ENCODE measurements at regions not wholly inside any gene's neighbourhood (a gene's known extent, or its start where the extent isn't known, plus 50 kb on each side); places are given as distances from the start of the nearest gene placed in this dataset.
A peak's percentile ranks its signal among the peaks of the same experiment; 100 is the strongest.
"Not testable (repeated sequence)": the region's sequence is repeated elsewhere in the genome, so short reads cannot be mapped to it uniquely, and the experiment has no call there.

DNA sequence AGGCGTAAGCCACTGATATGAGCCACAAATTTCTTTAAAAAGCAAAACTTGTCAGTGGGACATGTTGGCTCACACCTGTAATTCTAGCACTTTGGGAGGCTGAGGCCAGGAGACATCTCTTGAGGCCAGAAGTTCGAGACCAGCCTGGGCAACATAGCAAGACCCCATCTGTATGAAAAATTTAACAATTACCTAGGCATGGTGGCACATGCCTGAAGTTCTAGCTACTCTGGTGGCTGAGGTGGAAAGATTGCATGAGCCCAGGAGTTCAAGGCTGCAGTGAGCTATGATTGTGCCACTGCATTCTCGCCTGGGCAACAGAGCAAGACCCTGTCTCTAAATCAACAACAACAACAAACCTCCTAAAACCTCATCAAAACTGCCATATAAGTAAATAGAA, 147.6 kb upstream of the BARHL2 start:
- ChIA-PET CTCF (interaction anchor here (0.7 kb wide), 1 partner anchor 1334 kb away, joined by 4 read pairs; no protein-coding TSS in a partner anchor), POLR2A (no interaction called here)
- Mint-ChIP-seq H3K27me3 (peaks cover 0 to 6% (median 0%) of the 10 kb centered on the region in 5 donors), H3K9me3 (peaks cover 0 to 5% (median 2%) of the 10 kb centered on the region in 11 donors), H3K27ac (no peak overlapping the region), H3K4me3 (no peak overlapping the region), H3K36me3 (no peaks in the 10 kb centered on the region), H3K4me1 (no peaks in the 10 kb centered on the region)
- Histone ChIP-seq H3K4me1 (ENCODE audit: control insufficient read depth in 2 of 2, insufficient read depth in 2 of 2, low read length in 2 of 2) (no peaks in the 10 kb centered on the region), H3K27ac (ENCODE audit: low read depth, low read length) (no peak overlapping the region), H3K27me3 (ENCODE audit: control insufficient read depth in 2 of 2, insufficient read depth in 2 of 2, low read length in 2 of 2) (no peaks in the 10 kb centered on the region), H3K36me3 (ENCODE audit: control insufficient read depth in 2 of 3, insufficient read depth in 3 of 3, low read length in 3 of 3) (no peaks in the 10 kb centered on the region), H3K9me3 (ENCODE audit: control insufficient read depth in 2 of 3, low read length in 3 of 3) (no peaks in the 10 kb centered on the region), H3K4me3 (ENCODE audit: low read length) (no peak overlapping the region)
- intact Hi-C loops (cut with micrococcal nuclease), result no loop called here
- no peak for ATAC-seq
- DNase-seq, result no peak

- POLR2A ChIA-PET, result no interaction called here
- H3K9me3 Mint-ChIP-seq, result peaks cover 0 to 5% (median 0%) of the 10 kb centered on the region in 11 donors
- no peak overlapping the region for H3K27ac Mint-ChIP-seq
- intact Hi-C loops (cut with micrococcal nuclease), result no loop called here
- Histone ChIP-seq H3K4me1 (ENCODE audit: control insufficient read depth in 2 of 2, insufficient read depth in 2 of 2, low read length in 2 of 2) (no peaks in the 10 kb centered on the region), H3K4me3 (ENCODE audit: low read length) (no peak overlapping the region), H3K9me3 (ENCODE audit: control insufficient read depth in 2 of 3, low read length in 3 of 3) (no peaks in the 10 kb centered on the region), H3K36me3 (ENCODE audit: control insufficient read depth in 2 of 3, insufficient read depth in 3 of 3, low read length in 3 of 3) (no peaks in the 10 kb centered on the region), H3K27ac (ENCODE audit: low read depth, low read length) (no peak overlapping the region), H3K27me3 (ENCODE audit: control insufficient read depth in 2 of 2, insufficient read depth in 2 of 2, low read length in 2 of 2) (no peaks in the 10 kb centered on the region)
- ATAC-seq (no peak), DNase-seq (no peak)
- no peak overlapping the region for H3K4me3 Mint-ChIP-seq
- peaks cover 0 to 6% (median 3%) of the 10 kb centered on the region in 5 donors for H3K27me3 Mint-ChIP-seq
- H3K4me1 Mint-ChIP-seq, result no peaks in the 10 kb centered on the region
- CTCF ChIA-PET, result no interaction called here
- no peaks in the 10 kb centered on the region for H3K36me3 Mint-ChIP-seq
Measured at GRCh38 chr1:90862782-90863181, 145.7 kb upstream of the BARHL2 start.

DNA sequence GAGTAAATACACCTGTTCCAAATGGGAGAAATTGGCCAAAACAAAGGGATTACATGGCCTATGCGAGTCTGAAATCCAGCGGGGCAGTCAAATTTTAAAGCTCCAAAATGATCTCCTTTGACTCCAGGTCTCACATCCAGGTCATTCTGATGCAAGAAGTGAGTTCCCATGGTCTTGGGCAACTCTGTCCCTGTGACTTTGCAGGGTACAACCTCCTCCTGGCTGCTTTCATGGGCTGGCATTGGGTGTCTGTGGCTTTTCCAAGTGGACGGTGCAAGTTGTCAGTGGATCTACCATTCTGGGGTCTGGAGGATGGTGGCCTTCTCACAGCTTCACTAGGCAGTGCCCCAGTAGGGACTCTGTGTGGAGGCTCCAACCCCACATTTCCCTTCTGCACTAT, 144.3 kb upstream of the BARHL2 start:
- H3K9me3 ChIP-seq (ENCODE audit: control insufficient read depth in 2 of 3, low read length in 3 of 3); H3K27ac Mint-ChIP-seq; DNase-seq; H3K4me3 Mint-ChIP-seq; H3K4me1 Mint-ChIP-seq; H3K36me3 Mint-ChIP-seq; POLR2A ChIA-PET; H3K27ac ChIP-seq (ENCODE audit: low read depth, low read length); CTCF ChIA-PET; ATAC-seq; H3K36me3 ChIP-seq (ENCODE audit: control insufficient read depth in 2 of 3, insufficient read depth in 3 of 3, low read length in 3 of 3); H3K9me3 Mint-ChIP-seq; H3K4me1 ChIP-seq (ENCODE audit: control insufficient read depth in 2 of 2, insufficient read depth in 2 of 2, low read length in 2 of 2); H3K4me3 ChIP-seq (ENCODE audit: low read length); H3K27me3 ChIP-seq (ENCODE audit: control insufficient read depth in 2 of 2, insufficient read depth in 2 of 2, low read length in 2 of 2); intact Hi-C loops (cut with micrococcal nuclease): not testable (repeated sequence)
- peaks cover 6 to 19% (median 9%) of the 10 kb centered on the region in 5 donors for H3K27me3 Mint-ChIP-seq

DNA sequence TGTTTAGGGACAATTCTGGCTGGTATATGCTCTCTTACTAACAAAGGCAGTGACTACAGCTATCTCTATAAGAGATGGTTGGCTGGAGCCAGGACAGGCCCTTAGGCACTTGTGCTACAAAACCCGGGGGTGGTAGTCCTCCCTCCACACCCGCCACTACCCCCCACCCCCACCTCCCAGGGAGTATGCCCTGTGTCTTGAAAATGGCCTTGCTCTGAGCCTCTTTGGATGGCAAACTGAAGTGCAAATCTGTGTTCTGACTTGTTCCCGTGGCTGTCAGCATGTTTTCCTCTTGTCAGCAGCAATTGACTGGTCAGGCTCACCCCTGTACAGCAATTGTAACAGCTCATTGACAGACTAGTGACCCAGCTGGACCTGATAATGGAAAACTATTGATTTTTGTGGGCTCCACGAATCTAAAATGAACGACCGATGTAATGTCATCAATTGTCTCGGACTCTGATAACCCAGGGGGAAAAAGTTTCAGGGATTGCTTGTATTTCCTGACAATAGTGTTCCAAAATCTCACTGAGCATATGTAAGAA, 139.4 kb upstream of the BARHL2 start:
- H3K36me3 Mint-ChIP-seq, result no peaks in the 10 kb centered on the region
- H3K4me1 Mint-ChIP-seq, result peaks cover 0 to 9% (median 8%) of the 10 kb centered on the region in 7 donors
- Histone ChIP-seq H3K27me3 (ENCODE audit: control insufficient read depth in 2 of 2, insufficient read depth in 2 of 2, low read length in 2 of 2) (peaks cover 0 to 9% of the 10 kb centered on the region in 2 donors), H3K27ac (ENCODE audit: low read depth, low read length) (no peak overlapping the region), H3K36me3 (ENCODE audit: control insufficient read depth in 2 of 3, insufficient read depth in 3 of 3, low read length in 3 of 3) (no peaks in the 10 kb centered on the region), H3K4me3 (ENCODE audit: low read length) (no peak overlapping the region), H3K4me1 (ENCODE audit: control insufficient read depth in 2 of 2, insufficient read depth in 2 of 2, low read length in 2 of 2) (peaks cover 4% of the 10 kb centered on the region in 2 donors), H3K9me3 (ENCODE audit: control insufficient read depth in 2 of 3, low read length in 3 of 3) (no peaks in the 10 kb centered on the region)
- ATAC-seq (no peak), DNase-seq (no peak)
- ChIA-PET CTCF (no interaction called here), POLR2A (no interaction called here)
- no peak overlapping the region for H3K4me3 Mint-ChIP-seq
- peaks cover 0 to 5% (median 0%) of the 10 kb centered on the region in 11 donors for H3K9me3 Mint-ChIP-seq
- no peak overlapping the region for H3K27ac Mint-ChIP-seq
- intact Hi-C loops (cut with micrococcal nuclease), result no loop called here
- H3K27me3 Mint-ChIP-seq, result peaks cover 34 to 51% (median 42%) of the 10 kb centered on the region in 5 donors

DNA sequence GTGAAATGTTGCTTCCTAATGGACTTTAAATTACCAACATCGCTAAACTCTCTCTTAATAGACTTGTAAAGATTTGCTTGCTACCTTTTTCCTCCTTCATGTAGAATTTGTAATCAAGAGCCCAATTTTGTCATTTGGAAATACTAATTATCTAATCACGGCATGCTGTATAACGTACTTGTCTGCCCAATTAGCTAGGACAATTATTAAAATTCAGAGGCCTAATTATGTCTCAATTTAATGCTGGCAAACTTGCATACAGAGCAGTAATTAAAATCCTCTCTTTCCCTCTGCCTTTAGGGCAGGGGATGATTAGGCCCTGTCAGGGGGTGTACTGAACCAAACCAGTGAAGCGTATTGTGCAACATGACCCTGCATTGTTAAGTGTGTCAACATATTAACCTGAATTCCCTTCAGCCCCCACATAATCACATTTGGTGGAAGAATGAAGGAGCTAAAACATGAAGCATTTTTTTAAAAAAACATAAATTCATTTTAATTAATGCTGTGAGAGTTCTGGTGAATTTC, 137.4 kb upstream of the BARHL2 start:
- Histone ChIP-seq H3K4me1 (ENCODE audit: control insufficient read depth in 2 of 2, insufficient read depth in 2 of 2, low read length in 2 of 2) (peaks cover 4% of the 10 kb centered on the region in 2 donors), H3K27me3 (ENCODE audit: control insufficient read depth in 2 of 2, insufficient read depth in 2 of 2, low read length in 2 of 2) (peaks cover 0 to 9% of the 10 kb centered on the region in 2 donors), H3K36me3 (ENCODE audit: control insufficient read depth in 2 of 3, insufficient read depth in 3 of 3, low read length in 3 of 3) (no peaks in the 10 kb centered on the region), H3K9me3 (ENCODE audit: control insufficient read depth in 2 of 3, low read length in 3 of 3) (no peaks in the 10 kb centered on the region), H3K4me3 (ENCODE audit: low read length) (no peak overlapping the region), H3K27ac (ENCODE audit: low read depth, low read length) (no peak overlapping the region)
- ChIA-PET POLR2A (no interaction called here), CTCF (no interaction called here)
- peaks cover 45 to 64% (median 55%) of the 10 kb centered on the region in 5 donors for H3K27me3 Mint-ChIP-seq
- peak overlapping the region in 1 of 9 donors; percentile 10 for H3K27ac Mint-ChIP-seq
- ATAC-seq (no peak), DNase-seq (no peak)
- H3K4me1 Mint-ChIP-seq, result peaks cover 7 to 13% (median 10%) of the 10 kb centered on the region in 7 donors
- no peaks in the 10 kb centered on the region for H3K9me3 Mint-ChIP-seq
- intact Hi-C loops (cut with micrococcal nuclease), result loop anchor here in 1 of 2 donors (5.0 kb wide), 1 partner anchor 132 kb away; no protein-coding TSS in a partner anchor
- H3K36me3 Mint-ChIP-seq, result no peaks in the 10 kb centered on the region
- no peak overlapping the region for H3K4me3 Mint-ChIP-seq

DNA sequence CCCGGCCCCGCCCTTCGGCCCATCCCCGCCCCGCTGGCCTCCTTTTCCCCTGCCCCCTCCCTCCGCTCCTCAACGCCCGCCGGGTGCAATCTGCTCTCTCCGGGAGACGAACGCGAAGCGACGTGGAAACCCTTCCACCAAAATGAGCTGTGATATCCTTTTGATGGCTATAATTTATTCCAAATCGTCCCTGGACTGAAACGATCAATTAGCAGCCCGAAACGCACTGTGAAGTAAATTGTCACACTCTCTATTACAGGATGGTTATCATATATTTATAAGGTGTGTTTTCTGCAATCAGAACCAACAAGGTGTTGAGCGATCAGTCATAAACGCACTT, 134.6 kb upstream of the BARHL2 start:
- peaks cover 0 to 4% (median 0%) of the 10 kb centered on the region in 5 donors for H3K36me3 Mint-ChIP-seq
- ChIA-PET CTCF (interaction anchor here (1.1 kb wide), 2 partner anchors 18 to 313 kb away, joined by 3 to 4 read pairs; no protein-coding TSS in a partner anchor), POLR2A (no interaction called here)
- intact Hi-C loops (cut with micrococcal nuclease), result loop anchor here (2.0 to 5.0 kb wide), 2 partner anchors 129 to 171 kb away; partner anchors contain the start of gene ZNF644 (in 2 of the 2)
- no peak overlapping the region for H3K27ac ChIP-seq (ENCODE audit: low read depth, low read length)
- H3K4me3 Mint-ChIP-seq, result peak overlapping the region; percentile 64 to 86 (median 84)
- no peak overlapping the region for H3K27ac Mint-ChIP-seq
- peaks cover 7 to 13% (median 10%) of the 10 kb centered on the region in 7 donors for H3K4me1 Mint-ChIP-seq
- DNase-seq (no peak), ATAC-seq (no peak)
- no peaks in the 10 kb centered on the region for H3K9me3 ChIP-seq (ENCODE audit: control insufficient read depth in 2 of 3, low read length in 3 of 3)
- H3K9me3 Mint-ChIP-seq, result no peaks in the 10 kb centered on the region
- H3K36me3 ChIP-seq (ENCODE audit: control insufficient read depth in 2 of 3, insufficient read depth in 3 of 3, low read length in 3 of 3), result no peaks in the 10 kb centered on the region
- peaks cover 0 to 9% of the 10 kb centered on the region in 2 donors for H3K27me3 ChIP-seq (ENCODE audit: control insufficient read depth in 2 of 2, insufficient read depth in 2 of 2, low read length in 2 of 2)
- H3K4me1 ChIP-seq (ENCODE audit: control insufficient read depth in 2 of 2, insufficient read depth in 2 of 2, low read length in 2 of 2), result peaks cover 4% of the 10 kb centered on the region in 2 donors
- peak overlapping the region; percentile 40 for H3K4me3 ChIP-seq (ENCODE audit: low read length)
- peaks cover 58 to 71% (median 70%) of the 10 kb centered on the region in 5 donors for H3K27me3 Mint-ChIP-seq
